Ishikawa (cell line): ENCODE measurements at regions not wholly inside any gene's neighbourhood (a gene's known extent, or its start where the extent isn't known, plus 50 kb on each side); places are given as distances from the start of the nearest gene placed in this dataset.

Experiments
- CREB1 ChIP-seq: IDR thresholded peaks from 2 replicates; pipeline ENCODE4 v1.6.1; 2012; ENCODE audit warnings: low read depth
- EGR1 ChIP-seq: IDR thresholded peaks from 2 replicates; pipeline ENCODE4 v1.6.1; 2012
- NFIC ChIP-seq: IDR thresholded peaks from 2 replicates; pipeline ENCODE4 v1.6.1; 2012
- RAD21 ChIP-seq: IDR thresholded peaks from 2 replicates; pipeline ENCODE4 v1.6.1; 2012; ENCODE audit warnings: low read depth
- TAF1 ChIP-seq: IDR thresholded peaks from 2 replicates; pipeline ENCODE4 v1.6.1; 2012; ENCODE audit warnings: low read depth, mild to moderate bottlenecking
- TEAD4 ChIP-seq: IDR thresholded peaks from 2 replicates; pipeline ENCODE4 v1.6.1; 2012
- TF ChIP-seq, protein P1 (sequence below): IDR thresholded peaks from 2 replicates; pipeline ENCODE4 v1.6.1; 2012
- TF ChIP-seq, protein P2 (sequence below): IDR thresholded peaks from 2 replicates; pipeline ENCODE4 v1.6.1; 2012; ENCODE audit warnings: low read depth, mild to moderate bottlenecking
- TF ChIP-seq, protein P3 (sequence below): IDR thresholded peaks from 2 replicates; pipeline ENCODE4 v1.6.1; 2012

DNA sequence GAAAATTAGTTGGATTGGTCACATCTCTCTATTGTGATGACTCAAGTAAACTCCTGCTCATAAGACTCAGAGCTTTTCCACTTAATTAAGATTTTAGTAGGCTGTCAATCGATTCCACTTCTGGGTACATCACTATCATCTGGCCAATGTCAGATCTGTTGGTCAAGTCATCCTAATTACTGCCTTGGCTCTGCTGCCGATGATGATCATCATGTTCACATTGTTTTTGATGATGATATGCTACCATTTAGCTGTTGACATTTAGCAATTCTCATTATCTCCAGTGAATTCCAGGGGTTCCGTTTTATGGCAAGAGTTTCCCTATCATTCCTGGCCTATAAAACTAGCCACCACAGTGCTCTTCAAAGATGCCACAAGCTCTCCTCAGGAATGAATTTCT, 253.4 kb downstream of the IKZF2 start:
- no peak for TF ChIP-seq TAF1
- no peak for TF ChIP-seq EGR1
- TF ChIP-seq, protein P1, sequence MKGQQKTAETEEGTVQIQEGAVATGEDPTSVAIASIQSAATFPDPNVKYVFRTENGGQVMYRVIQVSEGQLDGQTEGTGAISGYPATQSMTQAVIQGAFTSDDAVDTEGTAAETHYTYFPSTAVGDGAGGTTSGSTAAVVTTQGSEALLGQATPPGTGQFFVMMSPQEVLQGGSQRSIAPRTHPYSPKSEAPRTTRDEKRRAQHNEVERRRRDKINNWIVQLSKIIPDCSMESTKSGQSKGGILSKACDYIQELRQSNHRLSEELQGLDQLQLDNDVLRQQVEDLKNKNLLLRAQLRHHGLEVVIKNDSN = no peak
- TF ChIP-seq RAD21 = no peak
- no peak for TF ChIP-seq TEAD4
- TF ChIP-seq, protein P2, sequence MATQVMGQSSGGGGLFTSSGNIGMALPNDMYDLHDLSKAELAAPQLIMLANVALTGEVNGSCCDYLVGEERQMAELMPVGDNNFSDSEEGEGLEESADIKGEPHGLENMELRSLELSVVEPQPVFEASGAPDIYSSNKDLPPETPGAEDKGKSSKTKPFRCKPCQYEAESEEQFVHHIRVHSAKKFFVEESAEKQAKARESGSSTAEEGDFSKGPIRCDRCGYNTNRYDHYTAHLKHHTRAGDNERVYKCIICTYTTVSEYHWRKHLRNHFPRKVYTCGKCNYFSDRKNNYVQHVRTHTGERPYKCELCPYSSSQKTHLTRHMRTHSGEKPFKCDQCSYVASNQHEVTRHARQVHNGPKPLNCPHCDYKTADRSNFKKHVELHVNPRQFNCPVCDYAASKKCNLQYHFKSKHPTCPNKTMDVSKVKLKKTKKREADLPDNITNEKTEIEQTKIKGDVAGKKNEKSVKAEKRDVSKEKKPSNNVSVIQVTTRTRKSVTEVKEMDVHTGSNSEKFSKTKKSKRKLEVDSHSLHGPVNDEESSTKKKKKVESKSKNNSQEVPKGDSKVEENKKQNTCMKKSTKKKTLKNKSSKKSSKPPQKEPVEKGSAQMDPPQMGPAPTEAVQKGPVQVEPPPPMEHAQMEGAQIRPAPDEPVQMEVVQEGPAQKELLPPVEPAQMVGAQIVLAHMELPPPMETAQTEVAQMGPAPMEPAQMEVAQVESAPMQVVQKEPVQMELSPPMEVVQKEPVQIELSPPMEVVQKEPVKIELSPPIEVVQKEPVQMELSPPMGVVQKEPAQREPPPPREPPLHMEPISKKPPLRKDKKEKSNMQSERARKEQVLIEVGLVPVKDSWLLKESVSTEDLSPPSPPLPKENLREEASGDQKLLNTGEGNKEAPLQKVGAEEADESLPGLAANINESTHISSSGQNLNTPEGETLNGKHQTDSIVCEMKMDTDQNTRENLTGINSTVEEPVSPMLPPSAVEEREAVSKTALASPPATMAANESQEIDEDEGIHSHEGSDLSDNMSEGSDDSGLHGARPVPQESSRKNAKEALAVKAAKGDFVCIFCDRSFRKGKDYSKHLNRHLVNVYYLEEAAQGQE = no peak
- TF ChIP-seq, protein P3, sequence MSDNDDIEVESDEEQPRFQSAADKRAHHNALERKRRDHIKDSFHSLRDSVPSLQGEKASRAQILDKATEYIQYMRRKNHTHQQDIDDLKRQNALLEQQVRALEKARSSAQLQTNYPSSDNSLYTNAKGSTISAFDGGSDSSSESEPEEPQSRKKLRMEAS = no peak
- TF ChIP-seq CREB1 = no peak
- no peak for TF ChIP-seq NFIC
